ENCODE measurements at regions not wholly inside any gene's neighbourhood (a gene's known extent, or its start where the extent isn't known, plus 50 kb on each side); places are given as distances from the start of the nearest gene placed in this dataset.

DNA sequence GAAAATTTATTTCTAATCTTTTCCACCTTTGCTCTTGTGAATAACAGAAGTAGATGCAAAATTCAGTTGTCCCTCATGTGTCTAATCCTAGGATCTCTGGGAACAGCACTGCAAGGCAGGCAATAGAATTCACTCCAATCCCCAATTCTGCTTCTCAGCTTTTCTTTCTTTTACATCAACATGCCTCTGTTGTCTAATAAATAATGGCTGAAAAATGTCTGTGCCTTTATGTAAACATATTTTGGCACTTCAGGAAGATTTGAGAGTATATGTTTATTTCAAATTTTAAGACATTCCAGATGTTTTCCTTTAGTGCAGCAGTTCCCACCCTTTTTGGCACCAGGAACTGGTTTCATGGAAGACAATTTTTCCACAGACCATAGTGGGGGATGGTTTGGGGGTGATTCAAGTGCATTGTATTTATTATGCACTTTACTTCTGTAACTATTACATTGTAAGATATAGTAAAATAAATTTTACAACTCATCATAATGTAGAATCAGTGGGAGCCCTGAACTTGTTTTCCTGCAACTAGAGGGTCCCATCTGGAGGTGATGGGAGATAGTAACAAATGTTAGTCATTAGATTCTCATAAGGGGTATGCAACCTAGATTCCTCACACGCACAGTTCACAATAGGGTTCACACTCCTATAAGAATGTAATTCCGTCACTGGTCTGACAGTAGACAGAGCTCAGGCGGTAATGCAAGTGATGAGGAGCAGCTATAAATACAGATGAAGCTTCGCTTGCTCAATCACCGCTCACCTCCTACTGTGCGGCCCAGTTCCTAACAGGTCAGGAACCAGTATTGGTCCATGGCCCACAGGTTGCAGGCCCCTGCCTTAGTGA is 590.3 kb upstream of the CNTNAP5 start:
- H3K9me2 ChIP-seq (replicated peaks; ENCODE audit: insufficient read depth, low read length), result no peaks in the 10 kb centered on the region
- no peak overlapping the region for H3K9ac ChIP-seq (ENCODE audit: low read length)
- H3K4me3 ChIP-seq (ENCODE audit: low read length), result no peak overlapping the region
- TF ChIP-seq, protein P1, sequence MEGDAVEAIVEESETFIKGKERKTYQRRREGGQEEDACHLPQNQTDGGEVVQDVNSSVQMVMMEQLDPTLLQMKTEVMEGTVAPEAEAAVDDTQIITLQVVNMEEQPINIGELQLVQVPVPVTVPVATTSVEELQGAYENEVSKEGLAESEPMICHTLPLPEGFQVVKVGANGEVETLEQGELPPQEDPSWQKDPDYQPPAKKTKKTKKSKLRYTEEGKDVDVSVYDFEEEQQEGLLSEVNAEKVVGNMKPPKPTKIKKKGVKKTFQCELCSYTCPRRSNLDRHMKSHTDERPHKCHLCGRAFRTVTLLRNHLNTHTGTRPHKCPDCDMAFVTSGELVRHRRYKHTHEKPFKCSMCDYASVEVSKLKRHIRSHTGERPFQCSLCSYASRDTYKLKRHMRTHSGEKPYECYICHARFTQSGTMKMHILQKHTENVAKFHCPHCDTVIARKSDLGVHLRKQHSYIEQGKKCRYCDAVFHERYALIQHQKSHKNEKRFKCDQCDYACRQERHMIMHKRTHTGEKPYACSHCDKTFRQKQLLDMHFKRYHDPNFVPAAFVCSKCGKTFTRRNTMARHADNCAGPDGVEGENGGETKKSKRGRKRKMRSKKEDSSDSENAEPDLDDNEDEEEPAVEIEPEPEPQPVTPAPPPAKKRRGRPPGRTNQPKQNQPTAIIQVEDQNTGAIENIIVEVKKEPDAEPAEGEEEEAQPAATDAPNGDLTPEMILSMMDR (IDR thresholded peaks at IDR 0.05; ENCODE audit: low read length), result no peak
- TF ChIP-seq EZH2 (optimal IDR thresholded peaks at IDR 0.05; ENCODE audit: low read depth, low read length) (no peak), EZH2phosphoT487 (IDR thresholded peaks at IDR 0.05; ENCODE audit: low read length) (no peak)
- no peaks in the 10 kb centered on the region for H3K79me2 ChIP-seq (ENCODE audit: low read length)
- no peaks in the 10 kb centered on the region for H3K9me3 ChIP-seq (replicated peaks; ENCODE audit: insufficient read depth, low read length)
- no peaks in the 10 kb centered on the region for H3K4me1 ChIP-seq (ENCODE audit: low read length)
- no peaks in the 10 kb centered on the region for H3K36me3 ChIP-seq (replicated peaks; ENCODE audit: insufficient read depth, low read length)
- H2AFZ ChIP-seq (ENCODE audit: low read length), result no peak overlapping the region
- DNase-seq, result no peak
- no peak overlapping the region for H3K4me2 ChIP-seq (ENCODE audit: low read depth, low read length)
- no peaks in the 10 kb centered on the region for H4K20me1 ChIP-seq (ENCODE audit: insufficient read depth, low read length)
- H3K27ac ChIP-seq (ENCODE audit: low read length), result no peak overlapping the region
- no peaks in the 10 kb centered on the region for H3K27me3 ChIP-seq (replicated peaks; ENCODE audit: insufficient read depth, low read length)
- H3F3A ChIP-seq (ENCODE audit: insufficient read depth, low read length), result no peaks in the 10 kb centered on the region

DNA sequence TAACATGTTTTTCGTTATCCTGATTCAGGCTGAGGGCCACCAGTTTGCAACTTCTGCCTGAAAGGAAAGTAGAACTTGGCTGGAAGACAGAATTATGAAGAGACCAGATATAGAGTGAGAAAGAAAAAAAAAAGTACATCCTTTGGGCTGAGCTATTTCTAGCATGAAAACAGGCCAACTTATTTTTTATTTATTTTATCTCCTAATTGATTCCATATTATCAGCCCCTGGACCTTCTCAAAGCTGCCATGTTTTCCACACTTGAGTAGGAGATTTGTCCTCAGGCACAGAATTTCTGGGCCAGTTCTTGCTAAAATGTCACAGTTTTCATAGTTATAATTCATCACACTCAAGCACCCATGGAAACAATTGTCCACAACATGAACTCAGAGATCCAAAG is 586.8 kb upstream of the CNTNAP5 start:
- no peak for TF ChIP-seq EZH2 (optimal IDR thresholded peaks at IDR 0.05; ENCODE audit: low read depth, low read length)
- TF ChIP-seq, protein P1 (IDR thresholded peaks at IDR 0.05; ENCODE audit: low read length), result no peak
- H3F3A ChIP-seq (ENCODE audit: insufficient read depth, low read length), result no peaks in the 10 kb centered on the region

DNA sequence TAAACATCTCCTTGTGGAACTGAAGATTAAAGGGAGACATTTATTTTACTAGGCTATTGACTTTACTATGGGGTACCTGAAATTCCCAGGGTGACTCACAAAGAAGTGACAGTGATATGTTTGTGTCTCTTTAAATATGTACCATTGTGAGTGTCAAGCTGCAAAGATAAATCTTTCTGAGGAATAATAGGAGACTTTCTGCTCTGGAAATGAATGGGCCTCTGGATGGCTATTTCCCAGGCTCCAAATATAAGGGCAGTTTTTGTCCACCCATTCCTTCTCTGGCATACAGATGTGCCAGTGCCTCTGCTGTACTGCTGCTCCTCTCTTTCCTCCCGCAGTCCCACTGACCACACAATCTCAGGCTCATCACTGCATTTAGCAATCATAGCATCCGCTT is 586.4 kb upstream of the CNTNAP5 start:
- Histone ChIP-seq H3K9ac (ENCODE audit: low read length) (no peak overlapping the region), H3K9me3 (replicated peaks; ENCODE audit: insufficient read depth, low read length) (no peaks in the 10 kb centered on the region), H3K4me3 (ENCODE audit: low read length) (no peak overlapping the region), H2AFZ (ENCODE audit: low read length) (no peak overlapping the region), H4K20me1 (ENCODE audit: insufficient read depth, low read length) (no peaks in the 10 kb centered on the region), H3K4me1 (ENCODE audit: low read length) (no peaks in the 10 kb centered on the region), H3K27me3 (replicated peaks; ENCODE audit: insufficient read depth, low read length) (no peaks in the 10 kb centered on the region), H3F3A (ENCODE audit: insufficient read depth, low read length) (no peaks in the 10 kb centered on the region), H3K79me2 (ENCODE audit: low read length) (no peaks in the 10 kb centered on the region), H3K4me2 (ENCODE audit: low read depth, low read length) (no peak overlapping the region), H3K9me2 (replicated peaks; ENCODE audit: insufficient read depth, low read length) (no peaks in the 10 kb centered on the region), H3K36me3 (replicated peaks; ENCODE audit: insufficient read depth, low read length) (no peaks in the 10 kb centered on the region), H3K27ac (ENCODE audit: low read length) (no peak overlapping the region)
- TF ChIP-seq EZH2phosphoT487 (IDR thresholded peaks at IDR 0.05; ENCODE audit: low read length) (no peak), EZH2 (optimal IDR thresholded peaks at IDR 0.05; ENCODE audit: low read depth, low read length) (no peak)
- TF ChIP-seq, protein P1 (IDR thresholded peaks at IDR 0.05; ENCODE audit: low read length), result no peak
- DNase-seq, result no peak

More for the DNA sequence above, 586.8 kb upstream of the CNTNAP5 start:
- no peaks in the 10 kb centered on the region for H3K79me2 ChIP-seq (ENCODE audit: low read length)
- H3K27ac ChIP-seq (ENCODE audit: low read length), result no peak overlapping the region
- H3K4me3 ChIP-seq (ENCODE audit: low read length), result no peak overlapping the region
- no peaks in the 10 kb centered on the region for H3K9me2 ChIP-seq (replicated peaks; ENCODE audit: insufficient read depth, low read length)
- no peaks in the 10 kb centered on the region for H3K27me3 ChIP-seq (replicated peaks; ENCODE audit: insufficient read depth, low read length)
- no peak overlapping the region for H3K4me2 ChIP-seq (ENCODE audit: low read depth, low read length)
- H3K9ac ChIP-seq (ENCODE audit: low read length), result no peak overlapping the region
- no peaks in the 10 kb centered on the region for H3K9me3 ChIP-seq (replicated peaks; ENCODE audit: insufficient read depth, low read length)
- DNase-seq, result no peak
- no peaks in the 10 kb centered on the region for H3K4me1 ChIP-seq (ENCODE audit: low read length)
- no peaks in the 10 kb centered on the region for H3K36me3 ChIP-seq (replicated peaks; ENCODE audit: insufficient read depth, low read length)
- H4K20me1 ChIP-seq (ENCODE audit: insufficient read depth, low read length), result no peaks in the 10 kb centered on the region
- H2AFZ ChIP-seq (ENCODE audit: low read length), result no peak overlapping the region
